CD4-positive, alpha-beta T cell treated with Interleukin-17A for 4 hours (primary cell): ENCODE measurements at regions not wholly inside any gene's neighbourhood (a gene's known extent, or its start where the extent isn't known, plus 50 kb on each side); places are given as distances from the start of the nearest gene placed in this dataset.
"Not testable (repeated sequence)": the region's sequence is repeated elsewhere in the genome, so short reads cannot be mapped to it uniquely, and the experiment has no call there.

Experiments used
- DNase-seq: peaks from one replicate; pipeline ENCODE4 v3.0.0-alpha.2; 2020; ENCODE audit warnings: mixed read lengths

DNA sequence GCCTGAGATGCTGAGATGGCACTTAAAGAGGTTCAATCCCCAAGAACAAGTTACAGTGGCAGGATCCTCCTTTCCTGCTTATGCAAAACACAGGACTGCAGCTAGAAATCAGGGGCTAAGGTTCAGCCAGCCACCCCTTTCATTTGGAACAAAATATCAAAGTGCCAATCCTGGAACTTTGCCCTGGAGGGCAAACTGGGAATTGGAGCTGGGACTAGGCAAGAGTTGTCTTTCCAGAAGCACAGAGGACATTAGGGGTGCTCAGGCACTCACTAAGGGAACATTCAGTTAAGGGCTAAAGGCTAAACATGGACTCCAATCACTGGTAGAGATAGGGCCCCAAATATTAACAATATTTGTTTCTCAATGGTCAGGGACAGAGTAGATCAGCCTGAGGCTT is 237.2 kb downstream of the EMP1 start:
- no peak for DNase-seq

DNA sequence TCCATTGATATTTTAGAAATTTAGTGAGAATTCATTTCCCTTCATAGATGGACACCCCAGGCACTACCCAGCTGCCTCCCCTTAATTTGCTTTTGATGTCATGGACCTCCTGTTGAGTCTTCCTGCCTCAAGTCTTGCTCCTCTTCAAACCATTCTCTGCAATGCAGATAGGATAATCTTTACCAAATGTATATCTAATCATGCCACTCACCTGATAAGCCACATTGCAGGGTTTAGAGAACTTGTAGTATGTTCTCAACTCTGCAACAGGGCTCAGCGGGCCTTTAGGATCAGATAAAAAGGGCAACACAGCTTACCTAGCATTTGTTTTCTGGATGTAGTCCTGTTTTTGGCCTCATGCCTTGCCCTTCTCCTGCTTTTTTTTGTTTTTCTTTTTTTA is 234.5 kb downstream of the EMP1 start:
- no peak for DNase-seq

DNA sequence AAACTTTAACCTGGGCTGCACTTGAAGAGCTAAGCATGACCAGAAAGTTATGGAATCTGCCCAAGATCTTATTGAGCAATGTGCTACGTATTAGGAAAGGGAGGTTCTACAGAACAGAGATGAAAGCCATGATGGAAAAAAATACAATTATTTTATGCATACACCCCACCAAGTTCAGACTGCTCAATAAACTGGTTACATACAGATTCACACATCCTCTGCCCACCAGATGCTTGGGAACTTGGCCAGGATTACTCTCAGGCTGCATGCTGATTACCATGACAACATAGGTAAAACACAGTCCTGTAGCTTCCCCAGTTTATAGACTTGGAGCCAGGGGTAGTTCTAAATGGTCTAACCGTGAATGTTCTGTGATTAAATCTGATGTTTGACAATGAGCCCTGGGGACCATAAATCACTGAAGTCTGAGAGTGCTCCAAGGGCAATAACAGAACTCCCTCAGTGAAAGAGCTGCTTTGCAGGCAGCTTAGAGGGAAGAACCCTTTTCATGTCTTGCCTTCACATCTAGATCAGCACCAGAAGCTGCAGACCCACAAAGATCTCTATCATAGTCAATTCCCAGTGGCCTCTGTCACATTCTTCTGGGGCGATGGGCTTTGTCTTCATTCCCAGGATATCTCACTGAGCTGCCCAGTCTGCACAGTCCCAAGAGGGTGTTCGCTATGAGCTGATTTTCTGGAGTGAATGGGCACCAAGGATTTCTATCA is 232.2 kb downstream of the EMP1 start:
- no peak for DNase-seq

DNA sequence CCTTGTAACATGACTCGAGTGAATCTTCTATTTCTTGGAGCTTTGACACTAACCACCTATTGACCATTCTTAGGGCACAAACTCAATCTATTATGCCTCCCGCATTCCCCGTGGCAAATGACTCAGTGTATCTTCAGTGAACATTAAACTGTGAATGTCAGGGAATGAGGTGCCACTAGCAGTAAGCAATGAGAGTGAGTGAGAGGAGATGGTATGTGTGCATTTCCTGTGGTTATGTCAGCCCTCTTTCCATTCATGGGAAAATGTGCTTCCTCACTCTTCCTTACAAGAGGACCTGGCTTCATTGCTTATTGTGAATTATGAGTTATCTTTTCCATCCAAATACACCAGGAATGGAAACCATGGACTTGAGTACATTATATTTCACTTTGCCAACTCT is 229.2 kb downstream of the EMP1 start:
- DNase-seq: no peak

DNA sequence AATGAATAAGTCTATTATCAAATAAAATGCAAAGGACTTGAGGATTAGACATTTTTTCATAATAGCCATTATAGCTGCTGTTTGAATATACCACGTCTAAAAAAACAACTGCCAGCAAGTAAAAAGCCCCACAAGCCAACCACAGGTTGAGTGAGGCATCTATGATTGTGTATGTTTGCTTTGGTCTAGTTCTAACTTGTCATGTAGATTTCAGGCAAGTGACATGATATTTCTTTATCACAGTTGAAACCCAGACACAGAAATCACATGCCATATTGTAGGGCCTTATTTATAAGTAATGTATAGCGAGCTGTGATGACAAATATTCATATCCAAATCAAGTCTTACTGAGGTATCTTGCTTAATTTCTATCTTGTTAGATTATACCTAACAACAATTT is 225.8 kb downstream of the EMP1 start:
- no peak for DNase-seq

DNA sequence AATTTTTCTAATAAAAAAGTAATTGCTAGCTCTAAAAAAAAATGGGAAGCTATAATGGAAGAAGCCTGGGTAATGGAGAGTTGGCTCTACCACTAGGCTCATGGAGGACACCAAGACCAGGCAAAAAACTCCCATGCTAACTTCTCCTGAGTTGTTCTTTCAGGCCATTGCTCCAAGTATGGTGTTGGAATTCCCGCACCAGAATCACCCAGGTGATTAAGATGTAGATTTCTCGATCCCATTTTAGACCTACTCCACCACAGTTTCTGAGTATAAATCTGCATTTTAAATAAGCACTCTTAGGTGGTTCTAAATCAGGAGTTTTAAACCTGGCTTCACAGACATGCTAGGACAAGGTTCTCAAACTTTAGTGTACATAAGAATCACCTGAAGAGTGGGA is 221.0 kb downstream of the EMP1 start:
- no peak for DNase-seq

DNA sequence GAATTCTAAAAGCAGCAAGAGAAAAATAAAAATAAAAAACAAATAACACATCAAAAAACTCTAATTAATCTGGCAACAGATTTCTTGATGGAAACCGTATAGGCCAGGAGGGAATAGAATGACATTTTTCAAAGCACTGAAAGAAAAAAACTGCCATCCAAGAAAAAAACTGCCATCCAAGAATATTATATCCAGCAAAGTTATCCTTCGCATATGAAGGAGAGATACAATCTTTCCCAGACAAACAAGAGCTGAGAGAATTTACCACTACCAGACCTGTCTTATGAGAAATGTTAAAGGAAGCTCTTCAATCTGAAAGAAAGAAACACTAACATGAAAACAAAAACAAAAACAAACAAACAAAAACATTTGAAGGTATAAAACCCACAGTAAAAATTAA is 214.8 kb downstream of the EMP1 start:
- DNase-seq: no peak

DNA sequence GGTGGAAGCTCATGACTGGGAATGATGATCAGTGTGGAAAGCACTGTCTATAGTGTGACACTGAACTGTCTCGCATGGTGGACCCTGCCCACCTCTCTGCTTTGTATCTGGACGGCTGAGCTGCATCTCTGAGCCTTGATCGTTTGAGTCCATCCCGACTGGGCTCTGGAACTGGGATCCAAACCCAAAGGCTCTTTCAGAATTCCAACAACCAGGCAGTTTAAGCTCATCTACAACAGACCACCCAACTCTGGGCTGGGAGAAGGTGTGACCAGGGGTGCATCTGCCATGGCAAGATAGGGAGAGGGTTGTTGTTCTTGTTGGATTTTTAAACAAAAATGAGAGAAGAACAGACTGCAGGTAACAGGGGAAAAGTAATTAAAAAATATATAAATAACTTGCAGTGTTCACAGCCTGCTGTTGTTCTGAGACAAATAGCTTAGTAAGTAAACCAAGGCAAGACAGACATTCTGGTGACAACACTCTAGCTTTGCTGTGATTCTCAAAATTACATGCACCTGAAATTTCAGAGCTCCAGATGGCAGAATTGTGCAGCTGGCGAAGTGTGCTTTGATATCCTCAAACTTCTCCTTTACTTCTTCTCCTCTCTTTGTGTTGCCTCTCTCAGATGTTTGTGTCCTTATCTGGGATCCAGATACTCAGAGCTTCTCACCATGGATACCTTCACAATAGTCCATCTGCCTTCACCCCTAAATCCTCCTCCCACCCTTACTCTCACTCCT is 209.6 kb downstream of the EMP1 start:
- no peak for DNase-seq

DNA sequence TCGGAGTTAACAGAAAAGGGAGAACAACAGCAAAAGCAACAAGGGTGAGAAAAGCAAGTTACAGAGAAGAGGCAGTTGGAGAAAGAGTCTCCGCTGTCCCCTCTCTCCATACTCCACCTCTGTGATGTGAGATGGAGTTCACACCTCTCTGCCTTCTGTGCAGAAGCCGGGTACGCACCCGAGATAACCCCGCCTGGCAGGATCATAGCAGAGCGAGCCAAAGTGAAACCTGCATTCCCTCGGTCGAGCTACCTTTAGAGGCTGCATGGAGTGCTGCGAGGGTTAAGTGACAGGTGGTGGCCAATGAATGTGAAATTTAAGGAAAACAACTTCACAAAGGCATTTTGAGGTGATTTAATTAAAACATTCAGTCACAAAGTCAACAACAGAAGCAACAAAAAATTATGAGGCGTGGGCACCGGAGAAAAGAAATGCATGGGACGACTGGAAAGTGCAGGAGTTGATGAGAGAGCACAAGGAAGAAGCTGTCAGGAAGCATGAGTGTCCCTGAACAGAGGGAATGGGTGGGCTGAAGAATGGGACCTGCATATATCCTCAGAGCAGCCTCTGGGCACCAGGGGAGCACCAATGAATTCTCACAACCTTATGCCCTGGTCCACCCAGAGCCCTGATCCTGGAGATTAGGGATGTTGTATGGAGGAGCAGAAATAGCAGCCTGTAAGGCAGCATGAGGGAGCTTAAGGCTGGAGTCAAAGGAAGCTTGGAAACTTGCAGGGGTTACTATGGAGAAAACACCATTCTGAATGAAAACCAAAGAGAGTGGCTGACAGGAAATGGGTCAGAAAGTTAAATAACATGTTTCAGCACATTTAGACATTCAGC is 208.3 kb downstream of the EMP1 start:
- no peak for DNase-seq

DNA sequence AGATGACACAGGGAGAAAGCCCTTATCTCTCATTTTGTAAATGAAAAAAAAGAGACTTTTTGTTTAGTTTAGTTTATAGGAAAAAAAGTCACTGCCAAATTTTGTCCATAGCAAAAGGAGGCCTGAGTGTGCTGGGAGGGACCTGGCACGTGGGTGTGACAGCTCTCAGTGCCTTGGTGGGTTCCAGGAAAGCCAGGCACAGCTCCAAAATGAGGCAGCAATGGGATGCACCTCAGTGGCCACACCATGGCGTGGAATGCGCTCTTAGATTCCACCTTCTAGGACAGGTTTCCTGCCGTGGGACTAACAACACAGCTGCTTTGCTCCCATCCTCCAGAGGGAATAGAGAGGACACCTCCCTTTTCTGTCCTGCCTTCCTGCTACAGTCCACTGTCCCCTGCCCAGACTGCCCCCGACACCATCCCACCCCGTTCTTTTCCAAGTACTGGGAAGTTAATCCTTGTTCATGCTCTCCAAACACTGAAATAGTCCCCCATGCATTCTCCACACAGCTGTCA is 207.6 kb downstream of the EMP1 start:
- DNase-seq: no peak

DNA sequence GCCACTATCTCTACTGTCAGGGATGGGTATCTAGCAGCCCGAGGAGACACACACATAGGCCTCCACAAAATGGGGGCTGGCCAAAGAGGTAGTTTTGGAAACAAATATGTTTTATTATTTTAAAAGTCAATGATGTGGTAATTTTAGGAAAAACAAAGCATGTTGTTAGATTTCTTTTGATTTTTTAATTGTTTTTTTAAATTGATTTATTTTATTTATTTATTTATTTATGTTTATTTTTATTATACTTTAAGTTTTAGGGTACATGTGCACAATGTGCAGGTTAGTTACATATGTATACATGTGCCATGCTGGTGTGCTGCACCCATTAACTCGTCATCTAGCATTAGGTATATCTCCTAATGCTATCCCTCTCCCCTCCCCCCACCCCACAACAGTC is 194.8 kb downstream of the EMP1 start:
- not testable (repeated sequence) for DNase-seq

DNA sequence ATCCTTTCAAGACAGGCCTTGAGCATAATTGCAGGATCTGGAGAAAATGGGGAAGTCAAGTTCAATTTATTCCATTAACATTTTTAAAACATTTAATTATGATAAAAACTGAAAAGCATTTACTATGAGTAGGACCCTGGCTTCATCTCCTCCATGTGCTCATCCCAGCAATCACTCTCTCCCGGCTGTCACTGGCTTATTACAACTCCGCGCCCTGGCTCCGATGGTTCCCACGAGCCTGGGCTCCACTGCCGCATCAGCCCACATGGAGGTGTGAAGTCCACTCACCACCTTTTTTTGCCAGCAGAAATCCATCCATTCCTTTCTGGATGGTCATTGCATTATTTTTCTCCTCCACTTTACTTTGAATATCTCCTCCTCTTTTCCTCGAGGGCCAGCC is 194.4 kb downstream of the EMP1 start:
- no peak for DNase-seq

DNA sequence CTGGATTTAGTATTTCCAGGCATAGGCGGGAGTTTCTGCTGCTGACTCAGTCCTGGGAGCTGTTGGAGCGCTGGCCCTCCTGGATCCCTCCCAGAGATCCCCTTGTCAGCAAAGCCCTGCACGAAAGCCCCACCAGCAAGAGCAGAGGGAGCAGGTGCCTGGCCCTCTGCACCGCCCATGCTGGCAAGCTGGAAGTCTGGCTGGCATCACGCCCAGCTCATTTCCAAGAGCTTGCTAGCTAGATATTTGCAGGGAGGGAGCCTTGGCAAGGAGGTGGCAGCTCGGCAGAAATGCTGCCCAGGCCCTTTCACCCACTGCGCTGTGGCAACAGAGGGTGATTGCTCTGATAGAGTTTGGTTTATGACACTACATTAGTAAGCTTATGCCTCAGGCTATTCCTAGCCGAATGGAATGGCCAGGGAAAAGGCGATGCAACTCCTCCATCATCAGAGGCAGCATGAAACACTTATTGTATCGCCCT is 193.9 kb downstream of the EMP1 start:
- DNase-seq: no peak

DNA sequence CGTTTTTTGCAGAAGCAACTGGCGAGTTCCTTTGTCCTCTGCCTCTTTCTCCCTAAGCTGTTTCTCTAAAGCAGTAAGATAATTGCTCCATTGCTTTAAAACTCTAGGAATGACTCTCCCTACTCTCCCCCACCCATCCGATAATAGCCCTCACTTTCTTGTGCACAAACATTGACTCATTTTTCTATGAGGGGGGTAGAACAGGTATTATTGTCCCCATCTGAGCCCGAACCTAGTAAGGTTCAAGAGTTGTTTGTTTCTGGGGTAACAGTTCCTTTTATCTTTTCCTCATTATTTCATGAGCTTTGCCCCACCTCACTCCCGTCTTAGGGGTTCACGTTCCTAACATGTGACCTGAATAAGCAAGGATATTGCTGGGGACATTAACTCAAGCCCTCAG is 190.6 kb downstream of the EMP1 start:
- DNase-seq: no peak

DNA sequence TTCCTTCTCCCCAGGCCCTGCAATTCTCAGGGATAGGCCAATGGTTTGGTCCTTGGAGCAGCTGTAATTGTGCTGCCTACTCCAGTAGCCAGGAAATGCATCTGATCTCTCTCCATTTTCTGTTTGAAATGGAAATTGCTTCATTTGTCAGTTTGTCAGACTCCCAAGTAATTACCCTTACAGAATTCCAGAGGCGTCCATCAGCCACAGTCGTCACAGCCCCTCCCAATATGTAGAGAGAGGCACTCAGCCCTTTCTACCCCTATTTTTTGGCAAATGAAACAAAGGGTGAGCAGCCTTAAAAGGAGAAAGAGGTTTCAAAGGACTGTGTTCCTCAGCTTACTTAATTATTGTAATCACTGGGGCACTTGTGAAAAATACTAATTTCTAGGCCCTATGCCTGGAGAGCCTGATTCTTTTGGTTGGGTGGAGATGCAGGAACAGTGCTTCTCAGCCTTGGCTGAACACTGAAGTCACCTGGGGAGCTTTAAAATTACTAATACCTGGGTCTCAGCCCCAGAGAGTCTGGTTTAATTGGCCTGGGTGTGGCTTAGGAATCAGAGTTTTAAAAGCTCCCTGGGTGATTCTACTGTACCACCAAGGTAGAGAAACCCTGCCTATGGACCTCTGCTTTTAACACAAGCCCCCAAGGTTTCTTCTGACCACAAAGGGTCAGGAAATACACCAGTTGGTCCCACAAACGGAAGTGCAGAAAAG is 190.0 kb downstream of the EMP1 start:
- DNase-seq: no peak

DNA sequence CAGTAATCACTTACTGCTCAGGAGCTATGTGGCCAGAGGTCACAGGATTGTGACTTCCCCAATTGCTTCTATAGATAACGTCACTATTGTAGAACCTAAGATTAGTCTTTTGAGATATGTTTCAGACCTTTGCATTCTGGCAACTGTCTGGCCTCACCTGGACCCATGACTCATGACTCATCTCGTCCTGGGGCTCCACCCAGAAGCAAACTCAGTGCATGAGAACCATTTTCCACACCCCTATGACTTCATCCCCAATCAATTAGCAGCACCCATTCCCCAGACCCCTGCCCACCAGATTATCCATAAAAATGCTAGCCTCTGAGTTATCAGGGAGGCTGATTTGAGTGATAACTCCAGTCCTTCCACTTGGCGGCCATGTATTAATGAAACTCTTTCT is 186.9 kb downstream of the EMP1 start:
- DNase-seq: no peak

DNA sequence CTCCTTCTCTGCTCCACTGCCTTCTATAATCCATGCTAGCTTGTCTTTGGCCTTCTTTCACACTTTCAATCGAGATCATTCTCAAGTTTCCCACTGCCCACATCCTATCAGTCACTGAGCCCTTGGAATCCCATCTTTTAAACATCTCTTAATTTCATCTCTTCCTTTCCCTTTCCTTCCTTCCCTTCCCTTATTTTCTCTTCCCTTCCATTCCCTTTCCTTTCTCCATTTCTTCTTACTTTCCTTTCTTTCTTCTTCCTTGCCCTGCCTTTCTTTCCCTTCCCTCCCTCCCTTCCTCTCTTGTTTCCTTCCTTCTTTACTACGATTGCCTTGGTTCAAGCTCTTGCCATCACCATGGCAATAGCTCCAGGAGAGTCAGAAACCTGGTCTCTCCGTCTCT is 183.8 kb downstream of the EMP1 start:
- DNase-seq: no peak

DNA sequence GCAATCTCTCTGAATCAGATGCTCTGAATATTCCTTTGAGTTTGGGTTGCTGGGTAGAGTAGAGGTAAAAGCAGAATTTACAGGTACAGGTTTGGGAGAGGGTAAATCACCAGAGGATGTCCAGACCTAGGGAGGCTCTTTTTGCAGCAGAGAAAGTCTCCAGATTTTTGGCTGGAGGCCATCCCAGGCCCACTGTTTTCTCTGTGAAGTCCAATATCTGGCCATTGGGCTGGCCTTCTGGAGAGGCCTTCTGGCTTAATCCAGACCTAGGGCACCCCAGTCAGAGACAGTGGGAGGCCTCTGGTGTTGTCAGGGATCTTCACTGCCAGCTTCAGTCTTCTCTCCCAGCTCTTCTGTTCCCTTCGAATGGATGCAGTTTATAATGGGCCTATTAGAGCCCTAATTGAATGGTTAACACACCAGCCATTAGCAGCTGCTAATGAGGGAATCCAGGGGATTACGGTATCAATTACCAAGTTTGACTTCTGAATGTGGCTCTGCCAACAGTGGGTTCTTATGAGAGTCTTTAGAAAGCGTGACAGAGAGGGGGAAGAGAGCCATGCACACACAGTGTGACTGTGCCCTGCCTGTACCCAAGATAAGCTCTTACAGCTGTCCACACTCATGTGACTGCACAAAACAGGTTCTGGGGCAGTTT is 183.1 kb downstream of the EMP1 start:
- no peak for DNase-seq

DNA sequence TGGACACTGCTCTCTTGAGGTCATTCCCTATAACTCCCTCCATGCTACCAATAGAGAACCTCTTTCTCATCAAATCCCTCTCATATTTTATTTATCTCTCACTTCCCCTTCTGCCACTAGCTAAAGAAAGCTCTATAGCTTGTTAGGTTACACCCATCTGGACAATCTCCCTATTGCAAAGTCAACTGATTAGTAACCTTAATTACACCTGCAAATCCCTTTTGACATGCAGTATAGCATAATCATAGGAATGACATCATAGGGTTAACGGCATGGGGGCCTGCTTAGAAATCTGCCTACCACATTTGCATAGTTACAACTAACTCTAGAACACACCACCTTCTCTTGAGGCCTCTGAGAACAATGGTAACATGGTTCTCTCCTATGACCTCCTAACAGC is 181.2 kb downstream of the EMP1 start:
- DNase-seq: no peak

DNA sequence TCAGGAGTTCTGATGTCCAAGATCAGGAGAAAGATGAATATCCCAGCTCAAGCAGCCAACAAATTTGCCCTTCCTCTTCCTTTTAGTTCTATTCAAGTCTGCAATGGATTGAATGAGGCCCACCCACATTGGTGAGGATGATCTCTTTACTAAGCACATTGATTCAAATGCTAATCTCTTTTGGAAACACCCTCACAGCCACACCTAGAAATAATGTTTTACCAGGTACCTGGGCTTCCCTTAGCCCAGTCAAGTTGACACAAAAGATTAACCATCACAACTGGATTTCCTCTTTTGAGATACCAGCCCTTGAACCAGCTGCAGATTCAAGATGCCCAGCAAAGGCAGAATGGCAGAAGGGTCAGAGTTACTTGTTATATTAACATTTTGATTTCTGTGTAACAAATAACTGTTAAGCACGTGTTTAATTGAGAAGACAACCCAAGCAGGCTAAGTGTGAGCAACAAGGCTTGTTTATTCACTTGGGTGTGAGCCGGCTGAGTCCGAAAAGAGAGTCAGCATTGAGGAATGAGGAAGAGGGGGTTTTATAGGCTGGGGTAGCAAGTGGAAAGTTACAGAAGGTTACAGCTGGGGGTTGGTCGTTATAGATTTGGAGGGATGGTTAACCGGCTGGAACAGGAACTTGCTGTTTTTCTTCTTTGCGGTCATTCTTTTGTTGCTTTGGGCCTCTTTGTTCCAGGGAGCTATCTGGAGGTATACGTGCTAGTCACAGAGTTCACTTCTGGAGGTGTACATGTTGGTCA is 180.3 kb downstream of the EMP1 start:
- no peak for DNase-seq

DNA sequence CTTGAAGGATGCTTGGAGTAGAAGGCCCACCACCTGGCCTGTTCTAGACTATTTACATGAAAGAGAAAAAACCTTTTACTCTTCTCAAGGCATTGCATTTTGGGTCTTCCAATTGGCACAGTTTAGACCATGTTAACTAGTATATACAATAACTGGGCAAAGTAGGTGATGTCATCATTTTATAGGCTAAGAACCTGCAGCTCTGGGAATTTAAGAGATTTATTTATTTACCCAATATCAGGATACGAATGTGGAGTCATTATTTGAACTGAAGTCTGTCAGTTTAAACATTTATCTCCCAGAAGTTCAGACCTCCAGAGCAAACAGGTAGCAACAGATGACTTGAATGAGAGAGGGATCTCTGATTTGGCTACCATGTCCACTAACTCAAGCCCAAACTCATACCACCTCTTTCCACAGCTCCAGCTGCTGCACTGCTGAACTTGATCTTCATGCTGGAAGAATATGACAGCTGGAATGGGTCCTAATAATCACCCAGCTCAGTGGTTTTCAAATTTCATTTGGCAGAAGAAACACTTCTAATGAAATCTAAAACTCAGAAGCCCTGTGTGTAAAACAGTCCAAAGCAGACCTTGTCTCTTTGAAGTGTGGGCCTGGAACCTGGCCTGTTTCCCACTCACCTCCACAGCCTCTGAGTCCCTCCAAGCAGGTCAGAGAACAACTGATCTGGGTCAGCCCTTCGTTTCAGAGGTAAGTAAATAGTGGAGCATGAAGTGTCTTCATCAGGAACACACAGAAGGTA is 179.2 kb downstream of the EMP1 start:
- DNase-seq: no peak
